ENCODE measurements at regions not wholly inside any gene's neighbourhood (a gene's known extent, or its start where the extent isn't known, plus 50 kb on each side); places are given as distances from the start of the nearest gene placed in this dataset.
A peak's percentile ranks its signal among the peaks of the same experiment; 100 is the strongest.

DNA sequence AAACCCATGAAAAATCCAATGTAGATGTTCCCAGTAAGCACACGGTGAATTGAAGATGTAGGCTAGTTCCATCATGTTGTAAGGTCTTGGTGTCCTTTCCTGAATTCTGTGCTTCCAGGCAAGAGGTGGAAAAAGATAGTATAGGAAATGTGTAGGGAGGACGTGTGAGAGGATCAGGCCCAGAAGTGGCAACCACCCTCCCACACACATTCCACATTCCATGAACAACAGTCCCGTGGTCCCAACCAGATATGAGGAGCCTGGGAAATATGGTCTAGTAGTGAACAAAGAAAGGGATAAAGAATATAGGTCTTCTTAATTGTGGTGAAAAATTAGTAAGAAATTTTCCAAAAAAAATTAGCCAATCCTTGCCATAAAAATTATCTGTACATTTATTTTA is 1254.2 kb upstream of the SLC10A2 start:
- Histone ChIP-seq H3K9me3 (no peaks in the 10 kb centered on the region), H3K4me3 (replicated peaks in 1 of 3) (no peak overlapping the region), H3K27me3 (no peaks in the 10 kb centered on the region), H3K4me1 (no peaks in the 10 kb centered on the region), H3K27ac (no peak overlapping the region), H3K36me3 (no peaks in the 10 kb centered on the region)
- no peak for TF ChIP-seq POLR2A (IDR thresholded peaks at IDR 0.05)
- TF ChIP-seq, protein P1, sequence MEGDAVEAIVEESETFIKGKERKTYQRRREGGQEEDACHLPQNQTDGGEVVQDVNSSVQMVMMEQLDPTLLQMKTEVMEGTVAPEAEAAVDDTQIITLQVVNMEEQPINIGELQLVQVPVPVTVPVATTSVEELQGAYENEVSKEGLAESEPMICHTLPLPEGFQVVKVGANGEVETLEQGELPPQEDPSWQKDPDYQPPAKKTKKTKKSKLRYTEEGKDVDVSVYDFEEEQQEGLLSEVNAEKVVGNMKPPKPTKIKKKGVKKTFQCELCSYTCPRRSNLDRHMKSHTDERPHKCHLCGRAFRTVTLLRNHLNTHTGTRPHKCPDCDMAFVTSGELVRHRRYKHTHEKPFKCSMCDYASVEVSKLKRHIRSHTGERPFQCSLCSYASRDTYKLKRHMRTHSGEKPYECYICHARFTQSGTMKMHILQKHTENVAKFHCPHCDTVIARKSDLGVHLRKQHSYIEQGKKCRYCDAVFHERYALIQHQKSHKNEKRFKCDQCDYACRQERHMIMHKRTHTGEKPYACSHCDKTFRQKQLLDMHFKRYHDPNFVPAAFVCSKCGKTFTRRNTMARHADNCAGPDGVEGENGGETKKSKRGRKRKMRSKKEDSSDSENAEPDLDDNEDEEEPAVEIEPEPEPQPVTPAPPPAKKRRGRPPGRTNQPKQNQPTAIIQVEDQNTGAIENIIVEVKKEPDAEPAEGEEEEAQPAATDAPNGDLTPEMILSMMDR (IDR thresholded peaks at IDR 0.05): no peak
- intact Hi-C loops (cut with DNase I): no loop called here
- no peak for DNase-seq
- 86 to 89% methylated on average over 3 of the region's 3 CpGs for WGBS, 2 donors

DNA sequence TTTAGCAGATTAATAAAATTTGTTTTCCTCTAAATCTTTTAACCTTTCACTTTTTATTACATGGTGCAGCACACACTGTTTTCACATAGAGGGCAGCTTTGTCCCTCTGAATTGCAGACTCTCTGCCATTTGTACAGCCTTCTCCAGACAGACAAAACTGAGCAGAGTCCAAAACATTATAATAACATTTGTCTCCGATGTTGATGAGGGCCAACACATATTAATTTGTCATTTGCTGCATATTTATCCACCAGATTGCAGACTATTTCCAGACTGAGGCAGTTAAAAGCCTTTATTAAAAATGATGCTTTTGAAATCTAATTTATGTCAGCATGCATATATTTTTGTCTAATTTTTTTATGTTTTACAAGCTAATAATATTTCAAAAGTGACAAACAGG is 1251.9 kb upstream of the SLC10A2 start:
- H3K4me1 ChIP-seq: no peaks in the 10 kb centered on the region
- no peaks in the 10 kb centered on the region for H3K36me3 ChIP-seq
- H3K27me3 ChIP-seq: no peaks in the 10 kb centered on the region
- H3K4me3 ChIP-seq (replicated peaks in 1 of 3): no peak overlapping the region
- intact Hi-C loops (cut with DNase I): no loop called here
- H3K27ac ChIP-seq: no peak overlapping the region
- no peak for TF ChIP-seq POLR2A (IDR thresholded peaks at IDR 0.05)
- TF ChIP-seq, protein P1 (IDR thresholded peaks at IDR 0.05): peak in 3 of 6 experiments; percentile 28 to 33 (median 28)
- no peaks in the 10 kb centered on the region for H3K9me3 ChIP-seq
- no peak for DNase-seq
- WGBS, 2 donors: 4 to 5% methylated on average over 1 of the region's 1 CpG

DNA sequence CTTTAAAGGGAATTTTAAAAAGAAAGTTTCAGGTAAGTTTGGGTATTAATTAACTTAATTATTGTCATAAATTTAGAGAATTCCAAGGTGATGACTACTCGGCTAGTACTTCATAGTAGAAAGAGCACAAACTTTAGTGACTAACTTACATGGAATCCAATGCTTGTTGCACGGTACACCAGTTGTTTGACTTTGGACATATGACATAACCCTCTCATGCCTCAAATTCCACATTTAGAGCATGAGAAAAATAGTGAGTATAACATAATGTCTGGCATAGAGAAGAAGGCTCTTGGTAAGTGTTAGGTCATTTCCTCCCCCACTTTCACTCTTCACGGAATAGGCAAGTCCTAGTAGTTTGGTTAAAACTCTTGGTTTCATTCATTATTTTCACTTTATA is 1249.4 kb upstream of the SLC10A2 start:
- intact Hi-C loops (cut with DNase I): no loop called here
- H3K27me3 ChIP-seq: no peaks in the 10 kb centered on the region
- no peak overlapping the region for H3K4me3 ChIP-seq (replicated peaks in 1 of 3)
- WGBS, 2 donors: 78 to 87% methylated on average over 3 of the region's 3 CpGs
- H3K4me1 ChIP-seq: no peaks in the 10 kb centered on the region
- H3K9me3 ChIP-seq: no peaks in the 10 kb centered on the region
- no peak for DNase-seq
- H3K36me3 ChIP-seq: no peaks in the 10 kb centered on the region
- no peak overlapping the region for H3K27ac ChIP-seq
- no peak for TF ChIP-seq POLR2A (IDR thresholded peaks at IDR 0.05)
- TF ChIP-seq, protein P1 (IDR thresholded peaks at IDR 0.05): no peak

DNA sequence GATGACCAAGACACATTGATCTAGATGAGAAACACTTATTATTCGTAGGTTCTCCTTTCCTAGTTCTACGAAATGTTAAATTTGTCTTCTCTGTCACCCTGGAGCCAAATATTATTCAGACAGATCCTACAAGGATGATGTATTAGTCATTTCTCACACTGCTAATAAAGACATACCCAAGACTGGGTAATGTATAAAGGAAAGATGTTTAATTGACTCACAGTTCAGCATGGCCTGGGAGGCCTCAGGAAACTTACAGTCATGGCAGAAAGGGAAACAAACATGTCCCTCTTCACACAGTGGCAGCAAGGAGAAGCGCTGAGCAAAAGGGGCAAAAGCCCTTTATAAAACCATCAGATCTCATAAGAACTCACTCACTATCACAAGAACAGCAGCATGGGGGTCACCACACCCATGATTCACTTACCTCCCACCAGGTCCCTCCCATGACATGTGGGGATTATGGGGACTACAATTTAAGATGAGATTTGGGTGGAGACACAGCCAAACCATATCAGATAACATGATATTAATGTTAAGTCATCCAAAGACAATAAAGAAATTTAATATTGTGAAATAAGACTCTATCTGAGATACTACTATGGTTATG is 1248.8 kb upstream of the SLC10A2 start:
- no peaks in the 10 kb centered on the region for H3K27me3 ChIP-seq
- H3K4me1 ChIP-seq: no peaks in the 10 kb centered on the region
- 84 to 92% methylated on average over 3 of the region's 3 CpGs for WGBS, 2 donors
- intact Hi-C loops (cut with DNase I): no loop called here
- H3K36me3 ChIP-seq: no peaks in the 10 kb centered on the region
- no peak for DNase-seq
- H3K4me3 ChIP-seq (replicated peaks in 1 of 3): no peak overlapping the region
- H3K9me3 ChIP-seq: no peaks in the 10 kb centered on the region
- TF ChIP-seq POLR2A (IDR thresholded peaks at IDR 0.05): no peak
- TF ChIP-seq, protein P1 (IDR thresholded peaks at IDR 0.05): no peak
- no peak overlapping the region for H3K27ac ChIP-seq

DNA sequence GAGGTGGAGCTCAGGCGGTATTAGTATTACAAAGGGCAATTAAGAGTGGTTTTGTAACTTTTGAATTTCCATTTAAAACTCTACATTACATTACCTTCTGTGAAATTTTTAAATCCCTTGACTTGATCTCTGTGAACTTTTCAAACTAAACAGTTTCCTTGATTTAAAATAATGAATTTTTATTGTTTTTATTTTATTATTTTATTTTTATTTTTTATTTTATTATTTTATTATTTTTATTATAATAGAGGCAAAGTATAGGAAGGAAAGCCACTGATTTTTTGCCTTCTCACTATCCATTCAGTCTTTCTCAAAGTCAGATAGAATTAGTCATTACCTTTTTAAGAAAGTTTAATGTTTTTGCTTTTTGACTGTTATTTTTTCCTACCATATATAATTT is 1248.1 kb upstream of the SLC10A2 start:
- H3K9me3 ChIP-seq: no peaks in the 10 kb centered on the region
- no peaks in the 10 kb centered on the region for H3K4me1 ChIP-seq
- H3K27ac ChIP-seq: no peak overlapping the region
- intact Hi-C loops (cut with DNase I): no loop called here
- WGBS, 2 donors: 88 to 95% methylated on average over 1 of the region's 1 CpG
- DNase-seq: no peak
- H3K36me3 ChIP-seq: no peaks in the 10 kb centered on the region
- H3K4me3 ChIP-seq (replicated peaks in 1 of 3): no peak overlapping the region
- H3K27me3 ChIP-seq: no peaks in the 10 kb centered on the region
- TF ChIP-seq, protein P1 (IDR thresholded peaks at IDR 0.05): no peak
- no peak for TF ChIP-seq POLR2A (IDR thresholded peaks at IDR 0.05)

Data from thyroid gland (tissue), 4 donors.